IMR-90 (cell line): ENCODE measurements at regions not wholly inside any gene's neighbourhood (a gene's known extent, or its start where the extent isn't known, plus 50 kb on each side); places are given as distances from the start of the nearest gene placed in this dataset.

Experiments used
- ATAC-seq: fragments of 200-7000 bp; cut with Tn5 transposase; 2 replicates; pipeline ENCODE4 v1.9.1; 2020; ENCODE audit warnings: low read depth, mild to moderate bottlenecking, moderate library complexity
- BruUV-seq: library from RNA; stranded (reverse); fragments of 400-500 nt; replicated peaks from 2 replicates; lab custom pipeline; 2021; lab: Mats Ljungman, UMichigan
- CTCF ChIA-PET: fragments of 300-600 bp; formaldehyde crosslinking; extraction: SDS; loops from one replicate; lab custom pipeline; 2021; ENCODE audit warnings: antibody characterized with exemption; lab: Yijun Ruan, JAX
- POLR2A ChIA-PET: fragments of 300-600 bp; sonication (Branson Sonifier 250); formaldehyde crosslinking; loops from one replicate; lab custom pipeline; 2022; ENCODE audit warnings: antibody characterized with exemption; ENCODE audit not compliant: unreplicated experiment; lab: Charles Lee
- DNase-seq: peaks from one replicate; pipeline ENCODE4 v3.0.0; 2013
- H2AFZ ChIP-seq: replicated peaks from 2 replicates; pipeline ENCODE3; 2013; ENCODE audit warnings: low read length, mild to moderate bottlenecking; ENCODE audit not compliant: poor library complexity
- H2AK5ac ChIP-seq: 2 replicates; pipeline ENCODE4 v1.6.1; 2013; ENCODE audit warnings: low read depth, low read length, inconsistent platforms
- H2AK9ac ChIP-seq: replicated peaks from 2 replicates; pipeline ENCODE3; 2013; ENCODE audit warnings: mild to moderate bottlenecking, low read depth, low read length, moderate library complexity; ENCODE audit not compliant: poor library complexity
- H2BK120ac ChIP-seq: 2 replicates; pipeline ENCODE4 v1.6.1; 2013; ENCODE audit warnings: low read depth, low read length, inconsistent platforms
- H2BK15ac ChIP-seq: 3 replicates; pipeline ENCODE4 v1.6.1; 2013; ENCODE audit warnings: low read depth, low read length, inconsistent platforms
- H2BK20ac ChIP-seq: 2 replicates; pipeline ENCODE4 v1.6.1; 2013; ENCODE audit warnings: low read depth, mild to moderate bottlenecking, inconsistent platforms, low read length, moderate library complexity
- H2BK5ac ChIP-seq: 2 replicates; pipeline ENCODE4 v1.6.1; 2013; ENCODE audit warnings: mild to moderate bottlenecking, low read depth, low read length, inconsistent platforms; ENCODE audit not compliant: poor library complexity, severe bottlenecking
- H3K14ac ChIP-seq: replicated peaks from 2 replicates; pipeline ENCODE4 v1.6.1; 2013; ENCODE audit warnings: low read depth, low read length, inconsistent platforms
- H3K18ac ChIP-seq: 2 replicates; pipeline ENCODE4 v1.6.1; 2013; ENCODE audit warnings: low read depth, low read length, control low read depth
- H3K23ac ChIP-seq: 2 replicates; pipeline ENCODE4 v1.6.1; 2013; ENCODE audit warnings: low read depth, low read length, inconsistent platforms
- H3K27ac ChIP-seq: 2 replicates; pipeline ENCODE4 v1.5.1; 2013; ENCODE audit warnings: mild to moderate bottlenecking, control low read depth, low read length; ENCODE audit not compliant: insufficient read depth
- H3K27me3 ChIP-seq: 2 replicates; pipeline ENCODE4 v1.6.1; 2013; ENCODE audit warnings: low read length; ENCODE audit not compliant: control insufficient read depth, insufficient read depth
- H3K36me3 ChIP-seq: 2 replicates; pipeline ENCODE4 v1.6.1; 2013; ENCODE audit warnings: low read length, mixed read lengths; ENCODE audit not compliant: control insufficient read depth, insufficient read depth
- H3K4ac ChIP-seq: 2 replicates; pipeline ENCODE4 v1.6.1; 2013; ENCODE audit warnings: low read depth, low read length, inconsistent platforms
- H3K4me1 ChIP-seq: 2 replicates; pipeline ENCODE4 v1.6.1; 2013; ENCODE audit warnings: low read length, mixed read lengths; ENCODE audit not compliant: control insufficient read depth, insufficient read depth
- H3K4me2 ChIP-seq: 2 replicates; pipeline ENCODE4 v1.6.1; 2013; ENCODE audit warnings: low read depth, mild to moderate bottlenecking, control low read depth, low read length, moderate library complexity
- H3K4me3 ChIP-seq: 2 replicates; pipeline ENCODE4 v1.5.1; 2013; ENCODE audit warnings: low read depth, mild to moderate bottlenecking, control low read depth, low read length, moderate library complexity; ENCODE audit not compliant: insufficient read depth
- H3K56ac ChIP-seq: 2 replicates; pipeline ENCODE4 v1.6.1; 2013; ENCODE audit warnings: low read length, inconsistent platforms; ENCODE audit not compliant: insufficient read depth; ENCODE audit errors: extremely low read depth
- H3K79me1 ChIP-seq, 2 experiments: 2 replicates each; pipeline ENCODE4 v1.6.1; 2013; ENCODE audit warnings: low read length in 2 of 2, inconsistent platforms in 1 of 2, low read depth in 1 of 2
- H3K9ac ChIP-seq: 2 replicates; pipeline ENCODE4 v1.6.1; 2013; ENCODE audit warnings: low read depth, low read length, control low read depth
- H3K9me1 ChIP-seq: 2 replicates; pipeline ENCODE4 v1.6.1; 2013; ENCODE audit warnings: low read length, inconsistent platforms; ENCODE audit not compliant: insufficient read depth
- H3K9me3 ChIP-seq: 2 replicates; pipeline ENCODE4 v1.6.1; 2013; ENCODE audit warnings: low read length; ENCODE audit not compliant: control insufficient read depth, insufficient read depth
- H4K20me1 ChIP-seq: 2 replicates; pipeline ENCODE4 v1.6.1; 2013; ENCODE audit warnings: low read length, inconsistent platforms; ENCODE audit not compliant: insufficient read depth
- H4K5ac ChIP-seq: 2 replicates; pipeline ENCODE4 v1.6.1; 2013; ENCODE audit warnings: mild to moderate bottlenecking, low read depth, low read length, control low read depth
- H4K8ac ChIP-seq, 2 experiments: 2 replicates each; pipeline ENCODE4 v1.6.1; 2013; ENCODE audit warnings: low read depth in 2 of 2, low read length in 2 of 2, control low read depth in 1 of 2, inconsistent platforms in 1 of 2
- H4K91ac ChIP-seq: 2 replicates; pipeline ENCODE4 v1.6.1; 2013; ENCODE audit warnings: low read depth, low read length, inconsistent platforms; ENCODE audit not compliant: insufficient read depth
- MAFK ChIP-seq: IDR thresholded peaks from 2 replicates; pipeline ENCODE4 v1.6.1; 2012; ENCODE audit warnings: low read depth, low read length, improper control_type of control experiment
- NFE2L2 ChIP-seq: fragments of 150-350 bp; IDR thresholded peaks from 2 replicates; pipeline ENCODE4 v1.6.1; 2016; ENCODE audit warnings: low read depth, mild to moderate bottlenecking, low read length
- POLR2A ChIP-seq: IDR thresholded peaks from 2 replicates; pipeline ENCODE4 v1.6.1; 2012; ENCODE audit warnings: mild to moderate bottlenecking, low read depth, low read length
- SMC3 ChIP-seq: fragments of 150-350 bp; IDR thresholded peaks from 2 replicates; pipeline ENCODE4 v1.6.1; 2016; ENCODE audit warnings: low read depth, mild to moderate bottlenecking, antibody characterized with exemption, low read length, moderate library complexity
- dilution Hi-C: fragments of 300-500 bp; cut with HindIII; formaldehyde crosslinking; loops from one replicate; pipeline ENCODE4 v1.14.3; 2018; ENCODE audit warnings: low sequenced_read_pairs; ENCODE audit not compliant: unreplicated experiment
- in situ Hi-C: fragments of 300-500 bp; cut with MboI; formaldehyde crosslinking; loops from 3 replicates; pipeline ENCODE4 v1.14.3; 2019; ENCODE audit warnings: low sequenced_read_pairs, inconsistent platforms, mixed read lengths
- intact Hi-C: fragments of 100-400 bp; cut with micrococcal nuclease; formaldehyde crosslinking; loops from 2 replicates; pipeline ENCODE4 v1.10.0; 2022

DNA sequence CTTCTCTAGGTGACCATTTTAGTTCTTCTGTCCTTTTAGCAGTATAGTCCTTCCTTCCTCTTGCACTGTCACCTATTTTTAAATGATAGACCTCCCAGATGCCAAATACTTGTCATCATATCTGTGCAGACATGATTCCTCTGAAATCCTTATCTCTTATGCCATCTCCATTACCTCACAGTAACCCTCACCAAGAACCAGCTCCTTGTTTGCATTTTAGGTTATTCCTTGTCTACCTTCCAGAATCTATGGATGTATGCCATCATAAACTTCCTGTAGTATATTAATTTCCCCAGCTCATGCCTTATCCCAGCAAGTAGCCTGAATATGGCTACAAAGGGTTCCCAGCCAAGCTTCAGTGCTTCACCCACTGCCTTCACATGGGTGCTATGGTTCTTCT is 1347.2 kb downstream of the ROBO1 start:
- Histone ChIP-seq H3K4me2 (no peak overlapping the region), H3K9me1 (no peaks in the 10 kb centered on the region), H3K27me3 (no peaks in the 10 kb centered on the region), H2AK9ac (no peak overlapping the region), H3K27ac (no peak overlapping the region), H3K56ac (no peak overlapping the region), H2BK20ac (no peak overlapping the region), H2AFZ (no peak overlapping the region), H3K4ac (no peak overlapping the region), H3K14ac (no peak overlapping the region), H2BK120ac (no peak overlapping the region), H4K5ac (no peak overlapping the region), H3K4me3 (no peak overlapping the region), H4K91ac (no peak overlapping the region), H4K20me1 (no peaks in the 10 kb centered on the region), H3K79me1 (no peaks in the 10 kb centered on the region), H2BK5ac (no peak overlapping the region), H3K9me3 (no peaks in the 10 kb centered on the region), H2BK15ac (no peak overlapping the region), H3K18ac (no peak overlapping the region), H4K8ac (no peak overlapping the region), H3K4me1 (no peaks in the 10 kb centered on the region), H3K36me3 (no peaks in the 10 kb centered on the region), H3K9ac (no peak overlapping the region), H2AK5ac (no peak overlapping the region), H3K23ac (no peak overlapping the region)
- TF ChIP-seq SMC3 (no peak), POLR2A (no peak), MAFK (no peak), NFE2L2 (no peak)
- no TSS peak for BruUV-seq
- dilution Hi-C loops (no loop called here), in situ Hi-C loops (no loop called here), intact Hi-C loops (no loop called here)
- CTCF ChIA-PET = interaction anchor here (0.6 kb wide), 1 partner anchor 18 kb away, joined by 3 read pairs; no protein-coding TSS in a partner anchor
- POLR2A ChIA-PET = no interaction called here
- ATAC-seq (no peak), DNase-seq (no peak)
